ENCODE measurements at regions not wholly inside any gene's neighbourhood (a gene's known extent, or its start where the extent isn't known, plus 50 kb on each side); places are given as distances from the start of the nearest gene placed in this dataset.

GRCh38 chr2:72001937-72002690 lies 145.5 kb downstream of the CYP26B1 start:
- TF ChIP-seq CTCF (conservative IDR thresholded peaks at IDR 0.05; ENCODE audit: low read depth, low read length) (no peak), EZH2 (IDR thresholded peaks at IDR 0.05; ENCODE audit: borderline replicate concordance, low read depth, low read length, poor library complexity, severe bottlenecking) (no peak)

Measured in A673 (cell line).